PC-9 (cell line): ENCODE measurements at regions not wholly inside any gene's neighbourhood (a gene's known extent, or its start where the extent isn't known, plus 50 kb on each side); places are given as distances from the start of the nearest gene placed in this dataset.

Source experiments
- BruUV-seq: library from RNA; stranded (reverse); fragments of 400-500 nt; replicated peaks from 2 replicates; lab custom pipeline; 2021; lab: Mats Ljungman, UMichigan
- CTCF ChIA-PET: fragments of 300-600 bp; sonication (Branson Sonifier 250); formaldehyde crosslinking; loops from one replicate; lab custom pipeline; 2022; ENCODE audit warnings: antibody characterized with exemption; lab: Charles Lee
- POLR2A ChIA-PET: fragments of 300-600 bp; sonication (Branson Sonifier 250); formaldehyde crosslinking; loops from one replicate; lab custom pipeline; 2022; ENCODE audit warnings: antibody characterized with exemption; ENCODE audit not compliant: unreplicated experiment; lab: Charles Lee
- DNase-seq, 2 experiments: peaks; one replicate each; pipeline versions ENCODE4 v3.0.0 to v3.0.0-alpha.2; 2015 to 2022; ENCODE audit warnings: mixed read lengths in 1 of 2
- H2AFZ ChIP-seq: fragments of 200-600 bp; sonication (generic); 2 replicates; pipeline ENCODE4 v1.8.1; 2017; ENCODE audit warnings: antibody characterized with exemption
- H3F3A ChIP-seq: fragments of 200-600 bp; sonication (generic); 2 replicates; pipeline ENCODE4 v1.8.1; 2017; ENCODE audit warnings: antibody characterized with exemption, mild to moderate bottlenecking, low read depth; ENCODE audit not compliant: insufficient read depth
- H3K27ac ChIP-seq: fragments of 200-600 bp; sonication (generic); 2 replicates; pipeline ENCODE4 v1.6.1; 2016; ENCODE audit warnings: mixed run types
- H3K27me3 ChIP-seq: fragments of 200-600 bp; sonication (generic); 2 replicates; pipeline ENCODE4 v1.6.1; 2016; ENCODE audit warnings: low read depth, mixed run types; ENCODE audit not compliant: insufficient read depth
- H3K36me3 ChIP-seq: fragments of 200-600 bp; sonication (generic); 2 replicates; pipeline ENCODE4 v1.6.1; 2016; ENCODE audit warnings: low read depth, mixed run types
- H3K4me1 ChIP-seq: fragments of 200-600 bp; sonication (generic); replicated peaks from 2 replicates; pipeline ENCODE4 v1.6.1; 2016; ENCODE audit warnings: mixed run types; ENCODE audit not compliant: insufficient read depth
- H3K4me2 ChIP-seq: fragments of 200-600 bp; sonication (generic); 2 replicates; pipeline ENCODE4 v1.6.1; 2017; ENCODE audit warnings: mixed run types
- H3K4me3 ChIP-seq: fragments of 200-600 bp; sonication (generic); 2 replicates; pipeline ENCODE4 v1.6.1; 2016; ENCODE audit warnings: mixed run types
- H3K79me2 ChIP-seq: fragments of 200-600 bp; sonication (generic); 2 replicates; pipeline ENCODE4 v1.6.1; 2017; ENCODE audit warnings: low read depth, mixed run types
- H3K9me2 ChIP-seq: fragments of 200-600 bp; sonication (generic); 2 replicates; pipeline ENCODE4 v1.8.1; 2017; ENCODE audit warnings: mild to moderate bottlenecking; ENCODE audit not compliant: insufficient read depth
- H3K9me3 ChIP-seq: fragments of 200-600 bp; sonication (generic); 2 replicates; pipeline ENCODE4 v1.8.1; 2016; ENCODE audit warnings: low read depth; ENCODE audit not compliant: insufficient read depth
- H4K20me1 ChIP-seq: fragments of 200-600 bp; sonication (generic); 2 replicates; pipeline ENCODE4 v1.8.1; 2017; ENCODE audit not compliant: insufficient read depth
- CTCF ChIP-seq: fragments of 200-600 bp; sonication (generic); conservative IDR thresholded peaks from 2 replicates; pipeline ENCODE4 v1.6.1; 2017; ENCODE audit warnings: mixed run types, antibody characterized with exemption, mild to moderate bottlenecking, moderate library complexity
- EZH2 ChIP-seq: fragments of 200-600 bp; sonication (generic); IDR thresholded peaks from 2 replicates; pipeline ENCODE4 v1.8.0; 2017; ENCODE audit warnings: antibody characterized with exemption, low read depth
- intact Hi-C: fragments of 100-400 bp; cut with micrococcal nuclease; formaldehyde crosslinking; loops from one replicate; pipeline ENCODE4 v1.10.0; 2022; ENCODE audit not compliant: unreplicated experiment

GRCh38 chr11:26093206-26093605, 238.7 kb upstream of the ANO3 start:
- no peak overlapping the region for H2AFZ ChIP-seq
- H3K9me2 ChIP-seq = no peaks in the 10 kb centered on the region
- H3K27ac ChIP-seq = no peak overlapping the region
- CTCF ChIA-PET = no interaction called here
- POLR2A ChIA-PET = no interaction called here
- no peaks in the 10 kb centered on the region for H3K4me1 ChIP-seq
- no peaks in the 10 kb centered on the region for H3K27me3 ChIP-seq
- no peaks in the 10 kb centered on the region for H4K20me1 ChIP-seq
- no peaks in the 10 kb centered on the region for H3F3A ChIP-seq
- H3K79me2 ChIP-seq = no peaks in the 10 kb centered on the region
- no peaks in the 10 kb centered on the region for H3K9me3 ChIP-seq
- TF ChIP-seq EZH2 = no peak
- no peak for TF ChIP-seq CTCF
- H3K4me3 ChIP-seq = no peak overlapping the region
- intact Hi-C loops = no loop called here
- H3K4me2 ChIP-seq = no peak overlapping the region
- no TSS peak for BruUV-seq
- DNase-seq = no peak
- no peaks in the 10 kb centered on the region for H3K36me3 ChIP-seq

DNA sequence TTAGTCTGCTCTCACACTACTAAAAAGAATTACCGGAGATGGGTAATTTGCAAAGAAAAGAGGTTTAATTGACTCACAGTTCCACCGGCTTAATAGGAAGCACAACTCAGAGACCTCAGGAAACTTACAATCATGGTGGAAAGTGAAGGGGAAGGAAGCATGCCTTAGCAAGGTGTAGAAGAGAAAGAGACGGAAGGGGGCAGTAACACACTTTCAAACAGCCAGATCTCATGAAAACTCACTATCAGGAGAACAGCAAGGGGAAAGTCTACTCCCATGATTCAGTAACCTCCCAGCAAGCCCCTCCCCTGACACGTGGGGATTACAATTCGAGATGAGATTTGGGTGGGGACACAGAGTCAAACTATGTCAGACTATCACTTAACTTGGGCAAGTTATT, 236.6 kb upstream of the ANO3 start:
- Histone ChIP-seq H3K9me3 (no peaks in the 10 kb centered on the region), H3K4me2 (no peak overlapping the region), H3K79me2 (no peaks in the 10 kb centered on the region), H3K4me1 (no peaks in the 10 kb centered on the region), H2AFZ (no peak overlapping the region), H3K27me3 (no peaks in the 10 kb centered on the region), H3K4me3 (no peak overlapping the region), H3K27ac (no peak overlapping the region), H3K9me2 (no peaks in the 10 kb centered on the region), H3K36me3 (no peaks in the 10 kb centered on the region), H4K20me1 (no peaks in the 10 kb centered on the region), H3F3A (no peaks in the 10 kb centered on the region)
- CTCF ChIA-PET = no interaction called here
- TF ChIP-seq CTCF (no peak), EZH2 (no peak)
- POLR2A ChIA-PET = no interaction called here
- no TSS peak for BruUV-seq
- intact Hi-C loops = no loop called here
- no peak for DNase-seq

- Histone ChIP-seq H2AFZ (no peak overlapping the region), H3K9me3 (no peaks in the 10 kb centered on the region), H3K4me3 (no peak overlapping the region), H3K9me2 (no peaks in the 10 kb centered on the region), H3K27ac (no peak overlapping the region), H3K36me3 (no peaks in the 10 kb centered on the region), H3K4me1 (no peaks in the 10 kb centered on the region), H3K27me3 (no peaks in the 10 kb centered on the region), H3K4me2 (no peak overlapping the region), H3F3A (no peaks in the 10 kb centered on the region), H4K20me1 (no peaks in the 10 kb centered on the region), H3K79me2 (no peaks in the 10 kb centered on the region)
- no peak for DNase-seq
- no TSS peak for BruUV-seq
- CTCF ChIA-PET = no interaction called here
- no peak for TF ChIP-seq EZH2
- no peak for TF ChIP-seq CTCF
- intact Hi-C loops = no loop called here
- POLR2A ChIA-PET = no interaction called here
These were observed 235.5 kb upstream of the ANO3 start for GRCh38 chr11:26096451-26096850.
